Astrocyte of the hippocampus (primary cell): ENCODE measurements at regions not wholly inside any gene's neighbourhood (a gene's known extent, or its start where the extent isn't known, plus 50 kb on each side); places are given as distances from the start of the nearest gene placed in this dataset.

Experiments used
- DNase-seq: peaks from one replicate; pipeline ENCODE4 v3.0.0; 2011; ENCODE audit warnings: low read depth, low spot score

DNA sequence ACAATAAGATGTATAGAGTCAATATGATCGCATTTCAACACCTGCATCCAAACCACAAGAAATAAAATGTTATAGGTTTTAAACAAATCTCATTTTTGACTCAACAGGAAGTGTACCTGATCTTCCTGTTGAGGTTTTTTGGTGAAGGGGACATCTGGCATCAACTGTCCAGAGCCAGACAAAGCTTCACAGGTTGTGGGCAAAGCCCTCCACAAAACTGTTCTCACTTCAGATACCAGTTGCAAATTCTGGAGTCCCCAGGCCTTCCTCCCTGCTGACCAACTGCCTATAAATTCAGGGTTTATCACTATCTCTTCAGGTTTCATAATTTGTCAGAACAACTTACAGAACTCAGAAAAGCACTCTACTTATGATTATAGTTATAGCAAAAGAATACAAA, 326.1 kb upstream of the CAMK1G start:
- DNase-seq: no peak

DNA sequence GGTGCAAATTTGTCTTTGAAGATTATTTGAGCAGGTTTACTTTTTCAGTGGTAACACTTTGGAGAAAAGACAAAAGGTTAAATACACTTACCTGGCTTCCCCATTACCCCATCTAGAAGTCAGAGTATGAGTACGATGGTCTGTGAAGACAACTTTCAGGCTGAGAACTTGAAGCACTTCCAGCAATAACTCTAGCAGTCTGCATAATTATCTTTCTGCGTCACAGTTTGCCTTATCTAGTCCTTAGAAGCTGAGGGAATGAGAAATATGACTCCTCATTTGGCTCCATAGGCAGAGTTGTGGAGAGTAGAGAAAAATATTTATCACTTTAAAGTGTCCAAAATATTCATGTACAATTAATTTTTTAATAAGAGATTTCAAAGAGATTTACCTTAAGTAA, 323.4 kb upstream of the CAMK1G start:
- DNase-seq: no peak

DNA sequence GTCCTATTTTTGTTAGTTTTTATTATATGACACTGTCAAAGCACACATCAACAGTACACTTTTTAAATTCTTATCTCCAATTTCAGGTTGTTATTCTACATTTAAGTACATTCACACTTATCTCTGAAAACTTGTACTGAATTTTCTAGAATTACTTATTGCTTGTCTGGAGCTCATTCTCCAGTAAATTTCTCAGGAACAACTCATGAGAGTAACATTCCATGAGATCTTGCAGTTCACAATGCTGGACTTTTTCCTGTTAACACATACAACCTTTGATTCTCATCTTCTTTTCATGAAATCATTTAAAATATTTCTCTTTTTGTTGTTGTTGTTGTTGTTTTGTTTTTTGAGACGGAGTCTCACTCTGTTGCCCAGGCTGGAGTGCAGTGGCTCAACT, 320.9 kb upstream of the CAMK1G start:
- no peak for DNase-seq

DNA sequence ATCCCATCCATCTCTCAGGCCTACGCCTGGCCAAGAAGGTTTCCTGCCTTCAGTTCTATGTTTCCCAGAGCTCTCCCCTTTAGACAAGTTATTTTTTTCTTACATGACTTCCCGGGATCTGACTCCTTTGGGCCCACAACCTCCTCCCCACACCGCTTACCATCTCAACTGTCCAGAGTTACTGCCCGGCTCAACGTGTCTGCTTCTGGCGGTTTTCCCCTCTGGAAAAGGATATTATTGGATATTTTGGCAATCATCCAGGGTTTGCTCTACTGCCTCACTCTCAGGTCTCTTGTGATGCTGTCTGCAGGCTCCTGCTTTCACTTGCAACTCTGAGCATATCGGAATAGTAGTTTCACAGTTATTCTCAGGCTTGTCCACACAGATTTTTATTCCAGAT, 318.2 kb upstream of the CAMK1G start:
- no peak for DNase-seq

DNA sequence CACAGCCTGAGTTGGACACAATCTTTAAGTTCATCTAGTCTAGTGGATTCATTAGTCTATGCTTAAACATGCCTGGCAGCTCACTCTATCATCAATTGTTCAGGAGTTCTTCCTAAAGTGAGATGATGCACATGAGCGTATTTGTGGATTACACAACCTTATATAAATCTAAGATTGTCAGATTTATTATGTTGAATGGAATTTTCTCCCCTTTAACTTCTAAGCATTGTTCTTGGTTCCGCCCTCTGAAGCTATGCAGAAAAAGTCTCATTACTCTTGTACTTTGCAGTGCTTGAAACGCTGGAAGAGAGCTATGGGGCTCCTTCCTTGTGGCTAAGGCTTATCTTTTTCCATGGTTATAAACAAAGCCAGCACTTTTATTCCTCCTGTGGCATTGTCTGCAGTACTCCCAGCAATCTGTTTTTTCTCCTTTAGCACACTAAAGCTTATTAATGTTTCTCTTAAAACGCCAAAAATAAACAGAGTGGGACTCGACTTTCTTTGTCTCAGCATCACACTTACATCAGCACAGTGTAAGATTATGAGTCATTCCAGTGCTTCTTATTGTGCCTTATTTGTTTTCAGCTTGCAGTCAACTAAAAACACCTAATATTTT, 316.8 kb upstream of the CAMK1G start:
- peak; percentile 48 for DNase-seq

DNA sequence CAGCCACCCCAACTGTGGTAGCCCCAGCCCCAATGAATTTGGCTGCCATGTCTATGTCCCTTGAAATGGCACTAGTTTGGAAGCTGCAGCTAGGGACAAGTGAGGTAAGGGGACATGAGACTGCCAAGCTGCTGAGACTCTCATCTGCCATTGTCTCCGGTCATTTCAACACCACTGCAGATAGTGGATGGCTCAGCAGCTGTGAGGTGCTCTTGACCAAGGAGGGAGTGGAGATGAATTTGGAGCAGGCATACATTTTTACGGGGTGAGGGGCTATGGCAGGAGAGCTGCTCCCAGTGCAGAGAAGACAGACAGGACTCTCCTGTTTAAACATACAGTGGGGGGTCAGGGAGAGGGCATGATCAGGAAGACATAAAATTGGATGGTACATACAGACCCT, 315.5 kb upstream of the CAMK1G start:
- no peak for DNase-seq

DNA sequence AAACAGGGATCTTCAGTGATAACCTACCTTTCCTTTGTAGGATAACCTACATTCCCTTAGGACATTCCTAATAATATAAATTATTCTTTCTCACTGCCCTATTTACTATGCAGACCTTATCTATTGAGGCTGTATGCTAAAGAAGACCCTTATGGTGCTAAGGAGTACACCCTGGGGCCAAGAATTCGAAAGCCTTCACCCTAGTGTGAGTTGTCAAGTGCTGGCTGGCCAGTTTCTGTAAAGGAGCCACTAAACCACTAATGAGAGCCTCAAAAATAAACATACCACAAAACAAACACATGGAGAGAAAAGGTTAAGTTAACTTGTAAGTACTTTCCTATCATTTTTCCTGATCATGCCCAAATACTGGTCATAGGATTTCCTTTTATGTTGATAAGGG, 315.0 kb upstream of the CAMK1G start:
- DNase-seq: no peak

DNA sequence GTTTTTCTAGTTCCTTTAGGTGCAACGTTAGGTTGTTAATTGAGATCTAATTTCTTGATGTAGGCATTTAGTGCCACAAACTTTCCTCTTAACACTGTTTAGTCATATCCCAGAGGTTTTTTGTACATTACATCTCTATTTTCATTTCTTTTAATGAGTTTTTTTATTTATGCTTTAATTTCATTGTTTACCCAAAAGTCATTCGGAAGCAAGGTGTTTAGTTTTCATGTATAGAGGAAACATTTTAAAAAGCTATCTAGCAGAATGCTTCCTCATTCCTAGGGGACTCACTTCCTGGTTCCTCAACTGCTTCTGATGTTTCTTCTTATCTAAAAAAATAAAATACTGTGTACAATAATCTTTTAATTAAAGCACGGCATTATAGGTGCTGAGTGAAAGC, 307.2 kb upstream of the CAMK1G start:
- no peak for DNase-seq

DNA sequence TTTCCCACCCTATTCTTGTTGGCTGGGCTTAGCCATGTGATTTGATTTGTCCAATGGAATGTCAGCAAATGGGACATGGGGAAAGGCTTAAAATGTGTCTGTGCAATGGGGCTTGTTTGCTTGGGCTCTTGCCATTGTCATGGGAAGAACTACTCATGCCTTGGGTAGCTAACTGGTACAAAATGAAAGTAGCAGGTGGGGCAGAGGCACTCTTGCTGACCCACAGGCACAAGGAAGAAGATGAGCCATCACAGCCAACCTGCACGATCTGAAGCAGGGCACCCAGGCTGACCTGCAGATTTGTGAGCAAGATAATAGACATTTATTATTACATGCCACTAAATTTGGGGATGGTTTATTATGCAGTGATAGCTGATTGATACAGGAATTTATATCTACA, 305.9 kb upstream of the CAMK1G start:
- no peak for DNase-seq

DNA sequence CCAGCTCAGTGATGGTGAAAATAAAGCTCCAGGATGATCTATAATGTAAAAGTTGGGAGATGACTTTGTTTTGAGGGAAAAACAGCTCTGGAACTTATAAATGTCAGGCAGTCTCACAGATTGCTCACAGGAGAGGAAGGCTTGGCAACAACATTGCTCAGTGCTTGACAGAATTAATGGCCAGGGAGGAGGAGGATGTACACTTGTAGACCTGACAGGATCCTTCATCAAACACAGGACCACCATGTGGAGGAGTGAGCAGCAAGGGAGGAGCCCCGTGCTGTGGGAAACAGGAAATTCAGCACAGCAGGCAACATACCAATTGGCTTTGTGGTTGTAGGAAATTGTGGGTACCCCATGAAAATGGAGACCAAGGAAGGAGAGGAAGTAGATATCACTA, 291.8 kb upstream of the CAMK1G start:
- no peak for DNase-seq

DNA sequence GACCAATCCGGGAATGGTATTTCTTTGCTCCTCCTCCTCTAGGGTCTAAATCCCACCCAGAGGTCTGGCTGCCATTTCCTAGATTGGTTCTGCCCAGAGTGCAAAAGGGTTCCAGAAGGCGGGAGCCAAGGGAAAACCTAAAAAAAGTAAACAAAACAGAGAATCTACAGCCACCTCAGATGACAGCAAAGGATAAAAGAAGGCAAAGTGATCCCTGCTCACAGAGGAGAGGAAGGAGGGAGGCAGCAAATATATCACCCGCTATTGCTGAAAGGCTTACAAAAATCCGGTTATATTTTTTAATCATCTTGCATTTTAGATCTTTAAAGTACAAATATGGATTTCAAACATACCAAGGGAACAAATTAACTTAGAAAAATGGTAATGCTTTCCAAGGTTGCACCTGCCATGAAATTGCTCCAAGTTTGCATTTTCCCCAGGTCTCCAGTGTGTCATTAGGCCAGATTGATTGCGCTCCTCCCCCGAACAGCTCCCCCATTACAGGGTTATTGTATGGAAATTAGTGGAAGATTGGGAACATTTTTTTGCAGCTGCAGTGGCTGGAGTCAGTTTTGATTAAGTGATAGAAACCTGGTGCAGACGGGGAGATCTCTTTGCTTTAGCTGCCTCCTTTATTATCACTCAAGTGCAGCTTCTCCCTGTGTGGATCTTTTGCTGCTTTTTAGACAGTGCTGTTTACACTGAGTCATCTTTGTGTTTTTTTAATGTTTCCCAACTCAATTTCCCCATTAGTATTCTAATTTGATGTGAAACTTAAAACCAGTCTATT, 280.5 kb upstream of the CAMK1G start:
- no peak for DNase-seq

DNA sequence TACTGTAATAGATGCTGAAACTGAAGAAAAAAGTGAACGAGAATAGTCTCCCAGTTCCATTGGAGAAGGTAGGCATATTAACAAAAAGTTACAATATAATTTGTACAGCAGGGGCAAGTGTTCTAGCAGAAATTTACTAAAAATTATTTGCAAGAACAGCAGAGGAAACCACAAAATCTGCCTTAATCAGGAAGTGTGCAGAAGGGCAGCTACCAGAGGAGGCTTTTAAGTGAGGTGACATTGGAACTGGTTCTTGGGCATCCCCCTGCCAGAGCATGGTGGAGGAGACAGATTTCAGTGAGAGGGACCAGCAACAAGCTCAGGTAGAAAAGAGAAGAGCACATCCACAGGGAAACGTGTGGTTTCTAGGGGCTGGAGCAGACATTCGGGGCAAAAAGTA, 279.3 kb upstream of the CAMK1G start:
- DNase-seq: no peak

DNA sequence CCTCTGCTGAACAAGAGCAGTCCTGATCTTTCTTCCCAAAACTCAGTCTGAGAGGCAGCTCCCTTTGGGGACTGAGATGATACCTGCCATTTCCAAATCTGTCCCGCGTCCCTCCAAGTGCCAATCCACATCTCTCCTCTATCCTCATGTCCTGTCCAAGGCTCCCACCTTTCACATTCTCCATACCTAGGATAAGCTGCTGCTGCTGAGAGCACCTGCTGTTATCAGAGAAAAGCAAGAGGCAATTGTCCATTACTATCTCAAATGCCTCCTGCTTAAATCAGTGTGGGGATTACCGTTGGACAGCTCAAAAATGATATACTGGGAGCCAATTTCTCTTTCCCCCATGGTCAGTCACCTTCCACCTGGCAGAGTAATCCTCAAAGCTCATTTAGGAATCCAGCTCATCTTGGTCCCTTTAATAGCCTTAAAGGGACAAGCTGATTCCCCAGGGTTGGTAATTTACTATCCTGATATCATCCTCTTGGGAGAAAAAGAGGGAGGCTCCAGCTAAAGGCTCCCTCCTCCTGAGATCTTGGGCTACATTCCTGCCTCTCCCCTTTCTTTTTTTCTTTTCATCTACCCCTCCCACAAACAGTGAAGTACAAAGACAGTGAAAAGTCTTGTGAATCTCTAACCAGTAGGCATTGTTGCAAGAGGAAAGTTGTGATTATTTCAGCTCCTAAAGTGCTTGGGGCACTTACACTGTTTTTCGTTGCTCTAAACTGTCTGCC, 278.1 kb upstream of the CAMK1G start:
- DNase-seq: no peak

DNA sequence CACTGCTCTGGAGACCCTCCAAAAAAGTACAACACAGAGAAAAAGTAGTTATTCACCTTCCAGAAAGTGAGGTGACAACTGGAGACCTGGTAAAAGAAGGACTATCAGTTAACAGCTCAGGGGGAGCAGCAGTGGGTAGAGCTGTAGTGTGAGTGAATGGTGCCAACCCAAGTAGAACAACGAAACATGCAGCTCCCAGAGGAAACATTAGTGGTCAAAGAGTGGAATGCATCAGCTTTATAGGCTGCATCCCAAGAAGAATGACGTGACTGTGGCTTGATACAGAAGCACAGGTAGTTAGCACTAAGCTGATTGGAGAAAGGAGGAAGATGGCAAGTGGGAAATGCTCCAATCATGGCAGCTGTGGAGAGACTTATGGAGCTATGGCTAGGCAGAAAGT, 275.7 kb upstream of the CAMK1G start:
- DNase-seq: no peak

DNA sequence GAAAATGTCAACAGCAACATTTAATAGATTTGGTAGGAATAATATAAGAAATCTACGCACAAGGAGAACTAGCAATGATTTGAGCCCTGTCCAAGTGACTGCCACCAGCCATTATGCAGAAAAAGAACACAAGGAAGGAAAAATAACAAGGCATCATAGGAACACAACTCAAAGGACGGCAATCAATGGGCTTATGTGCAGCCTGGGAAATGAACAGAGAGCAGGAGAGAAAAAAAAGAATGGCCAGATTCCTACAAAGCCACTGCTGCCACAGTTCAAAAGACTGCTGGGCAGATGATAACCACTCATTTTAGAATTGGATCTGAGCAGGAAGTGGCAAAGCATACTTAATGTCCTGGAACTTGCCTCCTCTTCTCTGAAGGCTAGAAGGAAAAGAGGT, 274.3 kb upstream of the CAMK1G start:
- DNase-seq: no peak

DNA sequence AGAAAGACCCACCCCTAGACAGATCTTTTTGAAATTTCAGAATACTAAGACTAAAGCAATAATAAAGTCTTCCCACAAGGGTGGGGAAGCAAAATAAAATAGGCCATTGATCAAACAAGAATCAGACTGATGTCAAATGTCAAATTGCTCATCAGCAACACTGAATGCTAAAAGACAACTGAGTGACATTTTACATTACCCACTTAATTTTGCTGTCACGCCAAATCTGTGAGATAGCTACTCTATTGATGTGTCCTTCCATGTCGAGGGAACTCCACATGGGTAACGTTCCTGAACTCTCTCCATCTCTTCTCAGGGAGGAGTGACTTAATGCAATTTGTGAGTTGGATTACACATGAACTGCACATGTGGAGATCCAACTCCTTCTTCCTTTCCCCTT, 271.7 kb upstream of the CAMK1G start:
- DNase-seq: no peak

DNA sequence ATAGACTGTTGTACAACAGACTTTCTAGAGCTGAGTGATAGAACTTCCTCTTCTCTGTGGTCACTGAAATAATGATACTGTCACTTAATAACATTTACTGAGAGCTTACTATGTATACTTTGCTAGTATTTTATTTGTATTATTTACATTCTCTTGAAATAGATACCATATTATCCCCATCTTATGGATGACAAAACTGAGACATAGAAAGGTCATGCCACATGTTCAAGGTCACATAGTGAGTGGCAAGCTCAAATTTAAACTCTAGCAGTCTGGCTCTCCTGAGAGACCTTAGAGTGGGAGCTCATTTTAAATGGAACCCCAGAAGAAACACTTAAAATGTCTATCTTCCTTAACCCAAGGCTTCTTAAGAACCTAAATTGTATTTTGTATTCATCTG, 266.6 kb upstream of the CAMK1G start:
- DNase-seq: no peak

DNA sequence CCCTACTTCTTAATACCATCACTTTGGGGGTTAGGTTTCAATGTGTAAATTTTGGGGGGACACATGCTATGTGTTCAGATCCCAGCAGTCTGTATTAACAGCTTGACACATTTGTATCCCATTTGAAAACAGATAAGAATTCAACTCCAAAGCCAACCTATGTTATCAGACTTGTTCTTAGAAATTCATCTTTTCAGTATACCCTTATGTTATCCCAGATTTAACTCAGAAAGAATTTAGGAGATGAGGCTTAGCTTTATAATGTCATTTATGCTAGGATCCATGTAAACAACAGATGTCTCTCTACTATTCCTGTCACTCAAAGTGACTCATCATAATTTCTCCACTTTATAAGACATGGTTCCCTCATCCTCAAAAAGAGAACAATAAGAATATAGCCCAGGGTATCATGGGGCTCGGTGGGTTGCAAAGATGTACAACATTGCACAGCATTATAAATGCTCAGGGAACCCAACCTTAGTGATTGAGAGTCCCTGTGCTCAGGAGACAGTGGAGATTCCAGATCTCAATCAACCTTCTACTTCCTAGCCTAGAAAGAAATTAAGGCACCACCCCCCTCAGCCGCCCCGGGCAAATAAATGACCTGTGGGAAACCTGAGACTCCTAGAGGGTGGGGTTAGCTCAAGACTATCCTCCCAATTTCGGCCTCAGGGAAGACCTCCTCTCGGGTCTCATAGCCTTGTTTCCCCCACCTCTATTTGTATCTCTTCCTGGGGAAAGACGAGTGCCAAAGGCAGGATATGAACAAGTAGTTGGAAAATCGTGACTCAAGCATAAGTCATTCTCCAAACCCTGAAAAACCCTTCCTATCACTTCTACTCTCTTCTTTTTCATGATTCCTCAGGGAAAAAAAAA, 265.1 kb upstream of the CAMK1G start:
- no peak for DNase-seq

DNA sequence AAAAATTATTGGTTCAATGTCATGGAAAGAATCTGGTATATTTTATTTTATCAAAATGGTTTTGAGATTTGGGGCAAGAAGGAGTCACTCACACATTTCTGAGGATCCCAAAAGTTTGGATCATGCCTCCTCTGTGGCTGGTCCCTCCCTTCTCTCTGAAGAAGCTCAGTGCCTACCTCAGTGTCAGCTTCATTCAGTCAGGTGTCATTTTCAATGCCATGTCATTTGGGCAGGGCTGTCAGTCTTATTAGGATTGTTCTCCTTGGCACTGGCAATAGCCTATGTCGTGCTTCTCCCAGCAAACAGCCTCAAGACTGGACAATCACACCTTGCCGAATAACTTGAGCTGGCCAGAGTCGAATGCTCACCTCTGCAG, 264.5 kb upstream of the CAMK1G start:
- DNase-seq: no peak

DNA sequence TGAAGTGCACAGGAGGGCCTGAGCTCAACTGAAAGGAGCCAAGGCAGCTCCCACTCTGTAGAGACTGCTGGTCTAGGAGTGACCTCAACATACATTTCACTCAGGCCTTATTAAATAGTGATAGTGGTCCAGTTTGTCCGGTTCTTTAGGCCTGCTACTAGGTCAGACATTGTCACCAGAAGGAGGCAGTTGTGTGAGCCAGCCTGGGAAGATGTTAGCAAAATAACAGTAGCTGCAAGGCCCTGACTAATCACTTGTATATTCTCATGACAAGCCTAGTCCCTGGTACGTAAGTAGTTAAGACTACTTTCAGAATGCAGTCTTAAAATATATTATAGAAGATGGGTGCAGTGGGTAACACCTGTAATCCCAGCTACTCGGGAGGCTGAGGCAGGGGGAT, 264.0 kb upstream of the CAMK1G start:
- no peak for DNase-seq

DNA sequence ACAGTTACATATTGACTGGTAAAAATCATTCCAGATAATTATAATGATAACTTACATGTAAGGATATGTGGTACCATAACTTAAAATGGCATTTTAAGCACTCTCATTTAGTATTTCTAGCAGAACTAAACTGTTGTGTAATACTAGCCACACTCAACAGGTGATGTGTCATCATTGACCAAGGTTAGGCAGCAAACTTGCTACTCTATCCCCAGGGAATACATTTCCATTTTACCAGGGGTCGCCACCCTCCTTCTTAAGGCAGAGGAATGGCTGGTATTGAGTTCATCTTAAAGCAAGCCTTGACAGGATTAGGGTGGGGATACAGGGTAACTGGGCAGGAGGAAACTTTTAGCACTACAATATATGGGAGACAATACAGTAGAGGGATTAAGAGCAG, 259.8 kb upstream of the CAMK1G start:
- no peak for DNase-seq
